WI38 (cell line): ENCODE measurements at regions not wholly inside any gene's neighbourhood (a gene's known extent, or its start where the extent isn't known, plus 50 kb on each side); places are given as distances from the start of the nearest gene placed in this dataset.

ENCODE experiments used
- H3K4me3 ChIP-seq: 2 replicates; pipeline ENCODE4 v1.5.1; 2011; ENCODE audit warnings: low read depth, mild to moderate bottlenecking, control low read depth, low read length
- TF ChIP-seq, protein P1 (sequence below): IDR thresholded peaks from 2 replicates; pipeline ENCODE4 v1.5.1; 2012; ENCODE audit warnings: low read depth, mild to moderate bottlenecking, control low read depth, low read length

DNA sequence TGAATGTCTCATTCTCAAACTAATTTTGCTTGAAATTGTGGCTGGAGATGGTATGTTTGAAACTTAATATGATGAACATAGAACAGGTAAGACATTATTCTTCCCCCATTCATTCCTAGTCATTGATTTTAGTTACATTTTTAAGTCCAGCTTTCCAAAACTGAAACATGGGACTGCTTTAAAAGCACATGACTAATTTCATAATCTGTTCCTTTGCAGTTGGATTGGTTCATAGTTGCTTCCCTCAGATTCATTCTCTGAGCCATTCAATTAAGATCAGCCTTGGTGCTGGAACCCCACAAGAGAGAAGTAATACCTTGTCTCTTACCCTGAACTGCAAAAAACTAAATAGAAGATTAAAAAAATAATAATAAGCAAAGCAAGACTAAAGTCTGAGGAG lies 87.5 kb upstream of the TGFBR2 start:
- TF ChIP-seq, protein P1, sequence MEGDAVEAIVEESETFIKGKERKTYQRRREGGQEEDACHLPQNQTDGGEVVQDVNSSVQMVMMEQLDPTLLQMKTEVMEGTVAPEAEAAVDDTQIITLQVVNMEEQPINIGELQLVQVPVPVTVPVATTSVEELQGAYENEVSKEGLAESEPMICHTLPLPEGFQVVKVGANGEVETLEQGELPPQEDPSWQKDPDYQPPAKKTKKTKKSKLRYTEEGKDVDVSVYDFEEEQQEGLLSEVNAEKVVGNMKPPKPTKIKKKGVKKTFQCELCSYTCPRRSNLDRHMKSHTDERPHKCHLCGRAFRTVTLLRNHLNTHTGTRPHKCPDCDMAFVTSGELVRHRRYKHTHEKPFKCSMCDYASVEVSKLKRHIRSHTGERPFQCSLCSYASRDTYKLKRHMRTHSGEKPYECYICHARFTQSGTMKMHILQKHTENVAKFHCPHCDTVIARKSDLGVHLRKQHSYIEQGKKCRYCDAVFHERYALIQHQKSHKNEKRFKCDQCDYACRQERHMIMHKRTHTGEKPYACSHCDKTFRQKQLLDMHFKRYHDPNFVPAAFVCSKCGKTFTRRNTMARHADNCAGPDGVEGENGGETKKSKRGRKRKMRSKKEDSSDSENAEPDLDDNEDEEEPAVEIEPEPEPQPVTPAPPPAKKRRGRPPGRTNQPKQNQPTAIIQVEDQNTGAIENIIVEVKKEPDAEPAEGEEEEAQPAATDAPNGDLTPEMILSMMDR: no peak
- H3K4me3 ChIP-seq: no peak overlapping the region

DNA sequence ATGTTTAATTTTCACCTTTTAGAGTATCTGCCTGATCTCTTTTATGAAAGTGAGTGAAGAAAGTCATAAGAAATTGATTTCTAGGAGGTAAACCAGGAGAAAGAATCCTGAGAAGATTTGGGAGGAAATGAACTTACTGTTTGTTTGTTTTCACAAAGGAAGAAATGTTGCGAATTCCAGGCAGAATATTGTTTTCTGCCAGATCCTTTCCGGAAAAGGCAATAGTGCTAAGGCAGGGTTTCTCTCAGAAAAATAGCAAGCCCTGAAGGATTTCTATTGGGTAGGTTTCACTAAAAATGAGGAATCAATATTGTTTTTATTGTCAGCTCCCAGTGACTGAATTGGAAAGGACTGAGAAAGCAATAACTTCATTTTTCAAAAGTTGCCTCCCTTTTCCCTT lies 85.7 kb upstream of the TGFBR2 start:
- H3K4me3 ChIP-seq: no peak overlapping the region
- TF ChIP-seq, protein P1: no peak

DNA sequence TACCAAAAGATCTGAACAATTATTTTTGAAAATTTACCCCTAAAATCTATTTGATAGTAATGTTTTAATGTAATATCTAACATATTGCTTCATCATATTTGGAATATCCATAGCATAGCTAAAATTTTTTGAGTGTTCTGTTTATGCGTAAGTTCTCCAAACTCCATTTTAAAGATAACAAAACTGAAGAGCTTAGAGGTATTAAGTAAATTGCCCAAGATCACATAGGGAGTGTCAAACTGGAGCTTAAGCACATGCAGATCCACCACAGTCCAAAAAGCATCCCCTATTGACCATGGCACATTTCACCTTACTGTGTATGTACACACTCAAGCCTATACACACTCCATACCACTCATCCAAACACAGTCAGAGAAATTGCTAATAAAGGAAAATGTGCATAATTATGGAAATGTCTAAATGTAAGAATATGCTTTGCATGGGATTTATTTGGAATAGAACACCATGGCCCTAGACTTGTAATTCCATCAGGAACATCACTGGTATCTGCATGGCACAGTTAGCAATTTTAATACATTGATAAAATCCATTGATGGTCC lies 85.2 kb upstream of the TGFBR2 start:
- TF ChIP-seq, protein P1: no peak
- H3K4me3 ChIP-seq: no peak overlapping the region

DNA sequence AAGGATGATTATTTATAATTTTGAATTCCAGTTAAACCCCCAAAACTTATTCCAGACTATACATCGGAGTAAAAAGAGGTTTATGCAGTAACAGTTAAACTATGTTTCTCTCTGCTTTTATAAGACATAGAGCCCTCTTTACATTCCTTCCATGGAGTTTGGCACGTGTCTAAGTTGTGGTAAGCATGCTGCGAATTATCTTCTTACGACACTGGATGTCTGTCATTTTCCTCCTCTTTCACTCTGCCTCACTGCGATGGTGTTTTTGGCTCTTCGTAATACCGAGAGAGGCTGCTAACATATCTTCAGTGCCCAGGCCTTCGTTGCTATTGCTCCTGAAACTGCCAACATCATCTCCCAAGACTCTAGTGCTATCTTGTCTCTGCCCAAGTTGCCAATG lies 83.9 kb upstream of the TGFBR2 start:
- TF ChIP-seq, protein P1: no peak
- no peak overlapping the region for H3K4me3 ChIP-seq

DNA sequence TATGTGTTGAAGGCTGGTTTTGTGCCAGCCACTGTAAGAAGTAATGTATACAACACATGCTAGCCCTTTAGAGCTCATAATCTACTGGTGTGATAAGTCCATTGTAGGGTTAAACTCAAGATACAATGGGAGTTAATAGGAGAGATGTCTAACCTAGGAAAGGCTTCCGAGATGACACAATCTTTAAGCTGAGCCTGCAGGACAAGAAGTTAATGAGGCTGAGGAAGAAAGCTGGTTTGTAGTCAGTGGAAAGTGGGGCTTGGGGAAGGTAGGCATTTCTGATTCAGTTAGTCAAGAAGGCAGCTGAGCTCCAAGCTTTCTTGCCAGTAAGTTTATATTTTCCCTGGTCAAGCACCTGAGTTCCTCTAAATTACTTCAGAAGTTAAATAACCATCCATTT lies 83.0 kb upstream of the TGFBR2 start:
- H3K4me3 ChIP-seq: no peak overlapping the region
- TF ChIP-seq, protein P1: no peak

DNA sequence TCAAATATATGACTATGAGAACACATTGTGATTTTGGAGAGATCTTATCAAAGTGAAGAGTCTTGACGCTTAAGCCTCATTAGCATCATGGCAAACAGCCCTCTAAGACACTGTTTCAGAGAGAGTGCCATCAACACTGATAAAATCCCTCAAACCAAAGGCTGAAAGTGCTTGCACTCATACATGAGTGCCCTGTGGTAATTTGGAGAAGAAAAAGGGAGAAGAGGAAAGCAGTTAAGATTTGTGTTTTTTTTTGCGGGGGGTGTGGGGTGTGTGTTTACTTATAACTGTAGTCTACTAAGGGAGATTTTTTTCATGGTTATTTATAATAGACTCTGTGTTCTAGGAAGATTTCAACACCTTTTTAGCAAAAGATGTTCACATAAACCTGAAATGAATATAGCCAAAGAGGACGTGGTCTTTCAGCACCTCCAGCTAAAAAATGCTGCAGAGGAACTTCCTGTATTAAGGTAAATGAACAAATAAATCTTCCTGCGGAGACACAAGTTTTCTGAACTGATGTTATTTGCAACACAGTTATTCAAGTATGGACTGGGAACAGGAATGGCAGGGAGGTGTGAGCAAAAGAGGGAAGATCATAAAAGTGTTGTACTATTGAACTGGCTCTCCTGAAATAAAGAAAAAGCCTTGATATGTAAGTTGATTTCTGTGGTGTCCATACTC lies 81.9 kb upstream of the TGFBR2 start:
- no peak overlapping the region for H3K4me3 ChIP-seq
- TF ChIP-seq, protein P1: no peak

DNA sequence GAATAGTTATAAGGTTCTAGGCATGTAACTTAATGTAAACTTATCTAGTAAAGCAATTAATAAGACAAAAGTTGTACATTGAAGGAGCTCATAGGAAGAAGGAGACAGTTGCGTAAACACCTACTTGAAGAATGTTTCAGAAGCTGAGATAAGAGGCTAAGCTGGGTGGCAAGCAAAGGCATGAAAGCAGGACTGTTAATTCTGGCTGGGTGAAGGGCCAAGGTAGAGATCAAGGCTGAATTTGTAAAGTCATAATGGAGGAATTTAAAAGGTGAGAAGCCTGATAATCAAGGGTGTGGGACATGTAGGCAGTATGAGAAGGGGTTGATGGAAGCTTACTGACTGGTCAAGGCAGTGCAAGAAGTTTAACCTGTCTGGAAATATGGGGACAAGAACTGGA lies 80.4 kb upstream of the TGFBR2 start:
- no peak overlapping the region for H3K4me3 ChIP-seq
- TF ChIP-seq, protein P1: no peak
